SK-N-SH (cell line): ENCODE measurements at regions not wholly inside any gene's neighbourhood (a gene's known extent, or its start where the extent isn't known, plus 50 kb on each side); places are given as distances from the start of the nearest gene placed in this dataset.

Experiments
- CTCF ChIA-PET: fragments of 300-600, 350-600 bp; formaldehyde crosslinking; extraction: SDS; loops from one replicate; lab custom pipeline; 2021; lab: Yijun Ruan, JAX
- POLR2A ChIA-PET: fragments of 350-600 bp; sonication (Branson Sonifier 250); formaldehyde crosslinking; extraction: SDS; loops from one replicate; lab custom pipeline; 2020; ENCODE audit warnings: antibody characterized with exemption, inconsistent platforms; lab: Yijun Ruan, JAX
- DNase-seq: peaks from one replicate; pipeline ENCODE4 v3.0.0; 2012
- H2AFZ ChIP-seq: fragments of 200-600 bp; sonication (generic); 2 replicates; pipeline ENCODE4 v1.8.1; 2016; ENCODE audit warnings: antibody characterized with exemption, mild to moderate bottlenecking, low read depth
- H3F3A ChIP-seq: fragments of 200-600 bp; sonication (generic); replicated peaks from 2 replicates; pipeline ENCODE3; 2016; ENCODE audit warnings: antibody characterized with exemption, mild to moderate bottlenecking; ENCODE audit not compliant: insufficient read depth
- H3K27ac ChIP-seq, 2 experiments: fragments of 200-500 bp in 1 of 2; fragments of 200-600 bp in 1 of 2; sonication (Bioruptor generic) in 1 of 2; sonication (generic), shearing (Covaris generic) in 1 of 2; 2 replicates each; pipeline versions ENCODE4 v1.5.1 to v1.6.1; 2014 to 2016; ENCODE audit warnings: low read depth in 2 of 2, inconsistent platforms in 1 of 2, low read length in 1 of 2, mild to moderate bottlenecking in 1 of 2, mixed read lengths in 1 of 2
- H3K27me3 ChIP-seq: fragments of 200-600 bp; sonication (generic), shearing (Covaris generic); 2 replicates; pipeline ENCODE4 v1.6.1; 2016; ENCODE audit warnings: mixed run types; ENCODE audit not compliant: insufficient read depth
- H3K36me3 ChIP-seq, 2 experiments: fragments of 200-500 bp in 1 of 2; fragments of 200-600 bp in 1 of 2; sonication (Bioruptor generic) in 1 of 2; sonication (generic) in 1 of 2; replicated peaks in 1 of 2; 2 replicates each; pipeline versions ENCODE3 to v1.5.1; 2014 to 2016; ENCODE audit warnings: low read length in 1 of 2, mild to moderate bottlenecking in 1 of 2; ENCODE audit not compliant: insufficient read depth in 2 of 2, control insufficient read depth in 1 of 2
- H3K4me1 ChIP-seq, 2 experiments: fragments of 200-500 bp in 1 of 2; fragments of 200-600 bp in 1 of 2; sonication (Bioruptor generic) in 1 of 2; sonication (generic), shearing (Covaris generic) in 1 of 2; 2 replicates each; pipeline versions ENCODE4 v1.5.1 to v1.6.1; 2014 to 2016; ENCODE audit warnings: low read depth in 1 of 2, low read length in 1 of 2, mixed run types in 1 of 2; ENCODE audit not compliant: insufficient read depth in 2 of 2, control insufficient read depth in 1 of 2
- H3K4me2 ChIP-seq: fragments of 200-600 bp; sonication (generic), shearing (Covaris generic); 2 replicates; pipeline ENCODE4 v1.6.1; 2017; ENCODE audit warnings: mixed run types
- H3K4me3 ChIP-seq, 2 experiments: fragments of 200-500 bp in 1 of 2; fragments of 200-600 bp in 1 of 2; sonication (Bioruptor generic) in 1 of 2; sonication (generic), shearing (Covaris generic) in 1 of 2; 2 replicates each; pipeline versions ENCODE4 v1.5.1 to v1.8.1; 2014 to 2016; ENCODE audit warnings: low read depth in 2 of 2, inconsistent platforms in 1 of 2, low read length in 1 of 2, mild to moderate bottlenecking in 1 of 2, mixed read lengths in 1 of 2, moderate library complexity in 1 of 2
- H3K79me2 ChIP-seq: fragments of 200-600 bp; sonication (generic); 2 replicates; pipeline ENCODE4 v1.8.1; 2017; ENCODE audit warnings: mild to moderate bottlenecking; ENCODE audit not compliant: insufficient read depth
- H3K9ac ChIP-seq: fragments of 200-600 bp; sonication (generic); 2 replicates; pipeline ENCODE4 v1.6.1; 2017; ENCODE audit warnings: mixed run types
- H3K9me2 ChIP-seq: fragments of 200-600 bp; sonication (generic); 2 replicates; pipeline ENCODE4 v1.6.1; 2017; ENCODE audit warnings: mixed run types
- H3K9me3 ChIP-seq: fragments of 200-600 bp; sonication (generic); 2 replicates; pipeline ENCODE4 v1.6.1; 2017; ENCODE audit warnings: mixed run types, mild to moderate bottlenecking, moderate library complexity
- H4K20me1 ChIP-seq: fragments of 200-600 bp; sonication (generic); 2 replicates; pipeline ENCODE4 v1.6.1; 2017; ENCODE audit warnings: mild to moderate bottlenecking, mixed run types; ENCODE audit not compliant: insufficient read depth
- CHD2 ChIP-seq: fragments of 150-350 bp; IDR thresholded peaks from 2 replicates; pipeline ENCODE4 v1.6.1; 2018; ENCODE audit warnings: low read length; ENCODE audit not compliant: partially characterized antibody
- ELF1 ChIP-seq: IDR thresholded peaks from 2 replicates; pipeline ENCODE4 v1.4.0; 2012
- EZH2phosphoT487 ChIP-seq: fragments of 200-600 bp; sonication (generic); IDR thresholded peaks from 2 replicates; pipeline ENCODE4 v1.6.1; 2017; ENCODE audit warnings: low read depth, mixed run types, mild to moderate bottlenecking, antibody characterized with exemption, moderate library complexity, borderline replicate concordance
- FOSL2 ChIP-seq: IDR thresholded peaks from 2 replicates; pipeline ENCODE4 v1.4.0; 2012; ENCODE audit warnings: low read depth, mild to moderate bottlenecking, moderate library complexity, borderline replicate concordance
- FOXJ3 ChIP-seq: sonication (generic); formaldehyde crosslinking; IDR thresholded peaks from 2 replicates; pipeline ENCODE4 v1.5.1; 2020; ENCODE audit warnings: mild to moderate bottlenecking, missing genetic modification reagents
- GATA2 ChIP-seq: sonication (generic); formaldehyde crosslinking; IDR thresholded peaks from 2 replicates; pipeline ENCODE4 v1.5.0; 2020; ENCODE audit warnings: mild to moderate bottlenecking, missing genetic modification reagents
- JUND ChIP-seq: IDR thresholded peaks from 2 replicates; pipeline ENCODE4 v1.4.0; 2012
- MEF2A ChIP-seq: IDR thresholded peaks from 2 replicates; pipeline ENCODE4 v1.4.0; 2012; ENCODE audit warnings: low read depth, borderline replicate concordance
- MXI1 ChIP-seq: IDR thresholded peaks from 2 replicates; pipeline ENCODE4 v1.6.1; 2012; ENCODE audit warnings: mild to moderate bottlenecking, low read depth, low read length, improper control_type of control experiment
- NRF1 ChIP-seq: IDR thresholded peaks from 2 replicates; pipeline ENCODE4 v1.6.1; 2012; ENCODE audit warnings: low read depth, mild to moderate bottlenecking, low read length
- RCOR1 ChIP-seq: fragments of 150-350 bp; IDR thresholded peaks from 2 replicates; pipeline ENCODE4 v1.6.1; 2017; ENCODE audit warnings: antibody characterized with exemption, low read length
- RFX5 ChIP-seq: IDR thresholded peaks from 2 replicates; pipeline ENCODE4 v1.6.1; 2012; ENCODE audit warnings: mild to moderate bottlenecking, improper control_type of control experiment, low read length
- RXRA ChIP-seq: IDR thresholded peaks from 2 replicates; pipeline ENCODE4 v1.4.0; 2012; ENCODE audit warnings: low read depth, mild to moderate bottlenecking, borderline replicate concordance
- TAF1 ChIP-seq: IDR thresholded peaks from 2 replicates; pipeline ENCODE4 v1.6.1; 2012; ENCODE audit warnings: low read depth, mild to moderate bottlenecking, low read length, moderate library complexity, borderline replicate concordance
- TCF12 ChIP-seq: IDR thresholded peaks from 2 replicates; pipeline ENCODE4 v1.4.0; 2012
- USF1 ChIP-seq: IDR thresholded peaks from 2 replicates; pipeline ENCODE4 v1.4.0; 2012; ENCODE audit warnings: low read depth, borderline replicate concordance
- YY1 ChIP-seq: IDR thresholded peaks from 2 replicates; pipeline ENCODE4 v1.4.0; 2012; ENCODE audit warnings: low read depth, mild to moderate bottlenecking
- WGBS: methylation state at CpG from one replicate; pipeline ENCODE4 v1.1.6; 2017; ENCODE audit warnings: low lambda C conversion rate; 5-methylcytosine and 5-hydroxymethylcytosine counted together
- TF ChIP-seq, protein P1 (sequence below): fragments of 200-600 bp; sonication (generic); IDR thresholded peaks from 2 replicates; pipeline ENCODE4 v1.6.1; 2017; ENCODE audit warnings: antibody characterized with exemption, mild to moderate bottlenecking, moderate library complexity
- TF ChIP-seq, protein P2 (sequence below): IDR thresholded peaks from 2 replicates; pipeline ENCODE4; 2012

- no peak overlapping the region for H3K4me2 ChIP-seq
- CTCF ChIA-PET, result no interaction called here
- no peaks in the 10 kb centered on the region for H3K27me3 ChIP-seq
- no peak for TF ChIP-seq RXRA
- no peak for TF ChIP-seq MEF2A
- no peak for TF ChIP-seq YY1
- no peak for TF ChIP-seq GATA2 (CRISPR knock-in tag)
- TF ChIP-seq NRF1, result no peak
- no peak for TF ChIP-seq MXI1
- no peak for TF ChIP-seq RCOR1
- no peak overlapping the region for H3K4me3 ChIP-seq
- POLR2A ChIA-PET, result no interaction called here
- H3K9ac ChIP-seq, result no peak overlapping the region
- H3K27ac ChIP-seq, result no peak overlapping the region
- 19% methylated on average over 2 of the region's 2 CpGs for WGBS
- no peaks in the 10 kb centered on the region for H3K9me2 ChIP-seq
- no peaks in the 10 kb centered on the region for H3F3A ChIP-seq
- H3K36me3 ChIP-seq, result no peaks in the 10 kb centered on the region
- H3K9me3 ChIP-seq, result no peaks in the 10 kb centered on the region
- no peaks in the 10 kb centered on the region for H4K20me1 ChIP-seq
- no peak overlapping the region for H2AFZ ChIP-seq
- H3K79me2 ChIP-seq, result no peaks in the 10 kb centered on the region
- H3K4me1 ChIP-seq, result no peaks in the 10 kb centered on the region; a peak in 1 of 4 replicates
- no peak for DNase-seq
These were observed 588.4 kb upstream of the LRRC4C start for GRCh38 chr11:42047637-42048555.

- H3K36me3 ChIP-seq, result no peaks in the 10 kb centered on the region
- POLR2A ChIA-PET, result no interaction called here
- H3K9me2 ChIP-seq, result no peaks in the 10 kb centered on the region
- no peaks in the 10 kb centered on the region for H3K9me3 ChIP-seq
- H3F3A ChIP-seq, result no peaks in the 10 kb centered on the region
- no peak for DNase-seq
- no peaks in the 10 kb centered on the region for H3K27me3 ChIP-seq
- H3K9ac ChIP-seq, result no peak overlapping the region
- CTCF ChIA-PET, result interaction anchor here (2.0 kb wide), 1 partner anchor 14 kb away, joined by 5 read pairs; no protein-coding TSS in a partner anchor
- H3K79me2 ChIP-seq, result no peaks in the 10 kb centered on the region
- no peak for TF ChIP-seq TCF12
- no peak overlapping the region for H3K27ac ChIP-seq
- 43% methylated on average over 1 of the region's 1 CpG for WGBS
- H2AFZ ChIP-seq, result no peak overlapping the region
- no peaks in the 10 kb centered on the region for H4K20me1 ChIP-seq
- H3K4me3 ChIP-seq, result no peak overlapping the region
- H3K4me1 ChIP-seq, result no peaks in the 10 kb centered on the region; a peak in 1 of 4 replicates
- H3K4me2 ChIP-seq, result no peak overlapping the region
These were observed 589.7 kb upstream of the LRRC4C start for GRCh38 chr11:42049186-42049585.

DNA sequence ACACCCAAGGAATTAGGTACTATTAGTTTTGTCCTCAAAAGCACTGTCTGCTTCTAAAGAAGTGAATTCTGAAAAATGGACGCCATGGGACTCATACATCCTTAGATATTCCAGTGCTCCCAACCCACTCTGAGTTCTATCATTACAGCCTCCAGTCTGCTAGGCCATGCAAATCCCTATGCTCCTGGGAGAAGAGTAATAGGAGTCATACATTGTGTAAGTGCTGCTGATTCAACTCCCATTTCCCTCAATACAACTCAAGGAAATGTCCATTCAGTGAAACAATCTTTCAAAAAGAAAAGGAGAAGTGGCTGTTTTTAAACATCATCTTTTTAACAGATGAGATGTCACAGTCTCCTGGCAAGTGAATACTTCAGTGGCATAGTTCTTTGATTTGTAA, 590.2 kb upstream of the LRRC4C start:
- H3F3A ChIP-seq, result no peaks in the 10 kb centered on the region
- no peaks in the 10 kb centered on the region for H3K9me3 ChIP-seq
- H3K9me2 ChIP-seq, result no peaks in the 10 kb centered on the region
- H3K4me2 ChIP-seq, result no peak overlapping the region
- DNase-seq, result no peak
- no peaks in the 10 kb centered on the region for H4K20me1 ChIP-seq
- H3K27me3 ChIP-seq, result no peaks in the 10 kb centered on the region
- ChIA-PET CTCF (interaction anchor here (0.9 to 2.0 kb wide), 2 partner anchors 13 to 589 kb away, joined by 3 to 5 read pairs; no protein-coding TSS in a partner anchor), POLR2A (no interaction called here)
- H3K9ac ChIP-seq, result no peak overlapping the region
- H3K4me1 ChIP-seq, result no peaks in the 10 kb centered on the region; a peak in 1 of 4 replicates
- H3K4me3 ChIP-seq, result no peak overlapping the region
- 5% methylated on average over 1 of the region's 1 CpG for WGBS
- H2AFZ ChIP-seq, result no peak overlapping the region
- no peaks in the 10 kb centered on the region for H3K36me3 ChIP-seq
- no peaks in the 10 kb centered on the region for H3K79me2 ChIP-seq
- H3K27ac ChIP-seq, result no peak overlapping the region
- TF ChIP-seq, protein P1, sequence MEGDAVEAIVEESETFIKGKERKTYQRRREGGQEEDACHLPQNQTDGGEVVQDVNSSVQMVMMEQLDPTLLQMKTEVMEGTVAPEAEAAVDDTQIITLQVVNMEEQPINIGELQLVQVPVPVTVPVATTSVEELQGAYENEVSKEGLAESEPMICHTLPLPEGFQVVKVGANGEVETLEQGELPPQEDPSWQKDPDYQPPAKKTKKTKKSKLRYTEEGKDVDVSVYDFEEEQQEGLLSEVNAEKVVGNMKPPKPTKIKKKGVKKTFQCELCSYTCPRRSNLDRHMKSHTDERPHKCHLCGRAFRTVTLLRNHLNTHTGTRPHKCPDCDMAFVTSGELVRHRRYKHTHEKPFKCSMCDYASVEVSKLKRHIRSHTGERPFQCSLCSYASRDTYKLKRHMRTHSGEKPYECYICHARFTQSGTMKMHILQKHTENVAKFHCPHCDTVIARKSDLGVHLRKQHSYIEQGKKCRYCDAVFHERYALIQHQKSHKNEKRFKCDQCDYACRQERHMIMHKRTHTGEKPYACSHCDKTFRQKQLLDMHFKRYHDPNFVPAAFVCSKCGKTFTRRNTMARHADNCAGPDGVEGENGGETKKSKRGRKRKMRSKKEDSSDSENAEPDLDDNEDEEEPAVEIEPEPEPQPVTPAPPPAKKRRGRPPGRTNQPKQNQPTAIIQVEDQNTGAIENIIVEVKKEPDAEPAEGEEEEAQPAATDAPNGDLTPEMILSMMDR, result no peak
- TF ChIP-seq, protein P2, sequence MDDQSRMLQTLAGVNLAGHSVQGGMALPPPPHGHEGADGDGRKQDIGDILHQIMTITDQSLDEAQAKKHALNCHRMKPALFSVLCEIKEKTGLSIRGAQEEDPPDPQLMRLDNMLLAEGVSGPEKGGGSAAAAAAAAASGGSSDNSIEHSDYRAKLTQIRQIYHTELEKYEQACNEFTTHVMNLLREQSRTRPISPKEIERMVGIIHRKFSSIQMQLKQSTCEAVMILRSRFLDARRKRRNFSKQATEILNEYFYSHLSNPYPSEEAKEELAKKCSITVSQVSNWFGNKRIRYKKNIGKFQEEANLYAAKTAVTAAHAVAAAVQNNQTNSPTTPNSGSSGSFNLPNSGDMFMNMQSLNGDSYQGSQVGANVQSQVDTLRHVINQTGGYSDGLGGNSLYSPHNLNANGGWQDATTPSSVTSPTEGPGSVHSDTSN, result no peak
- no peak for TF ChIP-seq JUND
- no peak for TF ChIP-seq EZH2phosphoT487
- no peak for TF ChIP-seq MEF2A
- TF ChIP-seq YY1, result no peak
- TF ChIP-seq ELF1, result no peak
- TF ChIP-seq FOXJ3 (CRISPR knock-in tag), result no peak
- TF ChIP-seq USF1, result no peak
- no peak for TF ChIP-seq TAF1
- TF ChIP-seq RFX5, result no peak
- no peak for TF ChIP-seq MXI1
- no peak for TF ChIP-seq FOSL2
- no peak for TF ChIP-seq CHD2
